ENCODE measurements at regions not wholly inside any gene's neighbourhood (a gene's known extent, or its start where the extent isn't known, plus 50 kb on each side); places are given as distances from the start of the nearest gene placed in this dataset.

DNA sequence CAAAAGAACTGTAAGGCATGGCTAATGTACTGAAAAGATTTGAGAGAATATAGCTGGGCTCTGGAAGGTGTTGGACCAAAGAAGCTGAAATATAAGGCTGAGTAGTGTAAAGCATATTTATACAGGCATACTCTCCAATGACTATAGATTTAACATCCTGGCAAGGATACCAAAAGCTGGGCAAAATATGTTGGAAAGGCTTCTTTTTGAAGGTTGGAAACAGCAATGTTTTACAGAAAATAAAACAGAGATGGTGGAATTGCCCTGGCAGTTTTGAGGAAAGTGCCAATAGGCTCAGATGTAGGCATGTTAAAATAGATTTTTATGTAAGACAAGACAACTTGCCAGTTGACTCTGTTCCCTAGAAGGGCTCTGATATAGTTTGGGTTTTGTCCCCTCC is 184.1 kb upstream of the SHISA6 start:
- no peak overlapping the region for H3K4me3 ChIP-seq (replicated peaks; ENCODE audit: insufficient read depth, low read length)

DNA sequence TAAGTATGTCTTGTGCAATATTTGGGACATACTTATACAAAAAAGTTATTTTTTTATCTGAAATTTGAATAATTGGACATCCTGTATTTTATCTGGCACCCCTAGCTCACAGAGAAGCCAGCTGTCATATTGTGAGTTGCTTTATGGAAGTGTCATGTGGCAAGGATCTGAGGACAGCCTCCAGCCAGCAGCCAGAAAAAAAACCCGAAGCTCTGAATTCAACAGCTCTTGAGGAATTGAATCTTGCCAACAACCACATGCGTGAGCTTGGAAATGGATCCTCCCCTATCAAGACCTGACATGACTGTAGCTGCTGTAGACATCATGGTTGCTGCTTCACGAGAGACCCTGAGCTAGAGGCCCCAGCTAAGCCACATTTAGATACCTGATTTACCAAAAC is 187.2 kb upstream of the SHISA6 start:
- no peak for TF ChIP-seq GABPA (IDR thresholded peaks at IDR 0.05; ENCODE audit: low read depth)
- TF ChIP-seq, protein P1, sequence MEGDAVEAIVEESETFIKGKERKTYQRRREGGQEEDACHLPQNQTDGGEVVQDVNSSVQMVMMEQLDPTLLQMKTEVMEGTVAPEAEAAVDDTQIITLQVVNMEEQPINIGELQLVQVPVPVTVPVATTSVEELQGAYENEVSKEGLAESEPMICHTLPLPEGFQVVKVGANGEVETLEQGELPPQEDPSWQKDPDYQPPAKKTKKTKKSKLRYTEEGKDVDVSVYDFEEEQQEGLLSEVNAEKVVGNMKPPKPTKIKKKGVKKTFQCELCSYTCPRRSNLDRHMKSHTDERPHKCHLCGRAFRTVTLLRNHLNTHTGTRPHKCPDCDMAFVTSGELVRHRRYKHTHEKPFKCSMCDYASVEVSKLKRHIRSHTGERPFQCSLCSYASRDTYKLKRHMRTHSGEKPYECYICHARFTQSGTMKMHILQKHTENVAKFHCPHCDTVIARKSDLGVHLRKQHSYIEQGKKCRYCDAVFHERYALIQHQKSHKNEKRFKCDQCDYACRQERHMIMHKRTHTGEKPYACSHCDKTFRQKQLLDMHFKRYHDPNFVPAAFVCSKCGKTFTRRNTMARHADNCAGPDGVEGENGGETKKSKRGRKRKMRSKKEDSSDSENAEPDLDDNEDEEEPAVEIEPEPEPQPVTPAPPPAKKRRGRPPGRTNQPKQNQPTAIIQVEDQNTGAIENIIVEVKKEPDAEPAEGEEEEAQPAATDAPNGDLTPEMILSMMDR (IDR thresholded peaks at IDR 0.05; ENCODE audit: insufficient read depth, low read length), result no peak
- TF ChIP-seq, protein P2, sequence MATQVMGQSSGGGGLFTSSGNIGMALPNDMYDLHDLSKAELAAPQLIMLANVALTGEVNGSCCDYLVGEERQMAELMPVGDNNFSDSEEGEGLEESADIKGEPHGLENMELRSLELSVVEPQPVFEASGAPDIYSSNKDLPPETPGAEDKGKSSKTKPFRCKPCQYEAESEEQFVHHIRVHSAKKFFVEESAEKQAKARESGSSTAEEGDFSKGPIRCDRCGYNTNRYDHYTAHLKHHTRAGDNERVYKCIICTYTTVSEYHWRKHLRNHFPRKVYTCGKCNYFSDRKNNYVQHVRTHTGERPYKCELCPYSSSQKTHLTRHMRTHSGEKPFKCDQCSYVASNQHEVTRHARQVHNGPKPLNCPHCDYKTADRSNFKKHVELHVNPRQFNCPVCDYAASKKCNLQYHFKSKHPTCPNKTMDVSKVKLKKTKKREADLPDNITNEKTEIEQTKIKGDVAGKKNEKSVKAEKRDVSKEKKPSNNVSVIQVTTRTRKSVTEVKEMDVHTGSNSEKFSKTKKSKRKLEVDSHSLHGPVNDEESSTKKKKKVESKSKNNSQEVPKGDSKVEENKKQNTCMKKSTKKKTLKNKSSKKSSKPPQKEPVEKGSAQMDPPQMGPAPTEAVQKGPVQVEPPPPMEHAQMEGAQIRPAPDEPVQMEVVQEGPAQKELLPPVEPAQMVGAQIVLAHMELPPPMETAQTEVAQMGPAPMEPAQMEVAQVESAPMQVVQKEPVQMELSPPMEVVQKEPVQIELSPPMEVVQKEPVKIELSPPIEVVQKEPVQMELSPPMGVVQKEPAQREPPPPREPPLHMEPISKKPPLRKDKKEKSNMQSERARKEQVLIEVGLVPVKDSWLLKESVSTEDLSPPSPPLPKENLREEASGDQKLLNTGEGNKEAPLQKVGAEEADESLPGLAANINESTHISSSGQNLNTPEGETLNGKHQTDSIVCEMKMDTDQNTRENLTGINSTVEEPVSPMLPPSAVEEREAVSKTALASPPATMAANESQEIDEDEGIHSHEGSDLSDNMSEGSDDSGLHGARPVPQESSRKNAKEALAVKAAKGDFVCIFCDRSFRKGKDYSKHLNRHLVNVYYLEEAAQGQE (IDR thresholded peaks at IDR 0.05; ENCODE audit: insufficient replicate concordance, low read depth), result no peak
- no peak for TF ChIP-seq SPI1 (IDR thresholded peaks at IDR 0.05; ENCODE audit: borderline replicate concordance, low read depth)
- TF ChIP-seq POLR2AphosphoS5 (IDR thresholded peaks at IDR 0.05; ENCODE audit: low read depth), result no peak
- DNase-seq (ENCODE audit: low read depth in 1 of 2, low spot score in 1 of 2), result no peak
- H3K4me3 ChIP-seq (replicated peaks; ENCODE audit: insufficient read depth, low read length), result no peak overlapping the region
- no peaks in the 10 kb centered on the region for H3K27me3 ChIP-seq (ENCODE audit: insufficient read depth, poor library complexity, severe bottlenecking)
- H3K27ac ChIP-seq (replicated peaks), result no peak overlapping the region

More for the DNA sequence above, 184.1 kb upstream of the SHISA6 start:
- Histone ChIP-seq H3K27ac (replicated peaks) (no peak overlapping the region), H3K27me3 (ENCODE audit: insufficient read depth, poor library complexity, severe bottlenecking) (no peaks in the 10 kb centered on the region)
- no peak for TF ChIP-seq SPI1 (IDR thresholded peaks at IDR 0.05; ENCODE audit: borderline replicate concordance, low read depth)
- no peak for TF ChIP-seq GABPA (IDR thresholded peaks at IDR 0.05; ENCODE audit: low read depth)
- no peak for TF ChIP-seq POLR2AphosphoS5 (IDR thresholded peaks at IDR 0.05; ENCODE audit: low read depth)
- TF ChIP-seq, protein P1 (IDR thresholded peaks at IDR 0.05; ENCODE audit: insufficient read depth, low read length), result no peak
- DNase-seq (ENCODE audit: low read depth in 1 of 2, low spot score in 1 of 2), result no peak

DNA sequence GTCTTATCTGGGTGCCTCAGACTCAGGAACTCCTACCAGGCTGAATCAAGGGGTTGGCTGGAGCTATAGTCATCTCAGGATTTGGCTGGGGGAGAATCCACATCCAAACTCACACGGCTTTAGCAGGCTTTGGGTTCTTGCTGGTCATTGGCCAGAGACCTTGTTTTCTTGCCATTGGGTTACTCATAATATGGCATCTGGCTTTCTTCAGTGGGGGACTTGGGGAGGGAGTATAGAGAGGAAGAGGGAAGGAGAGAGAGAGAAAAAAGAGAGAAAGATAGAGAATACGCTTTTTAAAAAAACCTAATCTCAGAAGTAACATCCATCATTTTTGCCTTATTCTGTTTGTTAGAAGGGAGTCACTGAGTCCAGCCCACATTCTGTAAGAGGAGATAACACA is 191.5 kb upstream of the SHISA6 start:
- Histone ChIP-seq H3K27me3 (ENCODE audit: insufficient read depth, poor library complexity, severe bottlenecking) (no peaks in the 10 kb centered on the region), H3K4me3 (replicated peaks; ENCODE audit: insufficient read depth, low read length) (no peak overlapping the region), H3K27ac (replicated peaks) (no peak overlapping the region)
- TF ChIP-seq, protein P1 (IDR thresholded peaks at IDR 0.05; ENCODE audit: insufficient read depth, low read length), result no peak
- TF ChIP-seq GABPA (IDR thresholded peaks at IDR 0.05; ENCODE audit: low read depth), result no peak
- no peak for TF ChIP-seq SPI1 (IDR thresholded peaks at IDR 0.05; ENCODE audit: borderline replicate concordance, low read depth)
- TF ChIP-seq, protein P2 (IDR thresholded peaks at IDR 0.05; ENCODE audit: insufficient replicate concordance, low read depth), result no peak
- TF ChIP-seq POLR2AphosphoS5 (IDR thresholded peaks at IDR 0.05; ENCODE audit: low read depth), result no peak
- DNase-seq (ENCODE audit: low read depth in 1 of 2, low spot score in 1 of 2), result no peak

DNA sequence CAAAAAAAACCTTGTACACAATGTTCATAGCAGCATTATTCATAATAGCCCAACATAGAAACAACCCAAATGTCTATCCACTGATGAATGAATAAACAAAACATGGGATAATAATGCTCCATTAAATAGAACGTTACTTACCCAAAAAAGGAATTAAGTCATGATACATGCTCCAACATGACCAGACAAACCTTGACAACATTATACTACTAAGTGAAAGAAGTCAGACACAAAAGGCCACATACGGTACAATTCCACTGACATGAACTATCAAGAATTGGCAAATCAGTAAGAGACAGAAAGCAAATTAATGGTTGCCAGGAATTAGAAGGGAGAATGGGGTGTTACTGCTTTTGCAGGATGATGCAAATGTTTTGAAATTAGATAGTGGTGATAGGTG is 193.8 kb upstream of the SHISA6 start:
- Histone ChIP-seq H3K4me3 (replicated peaks; ENCODE audit: insufficient read depth, low read length) (no peak overlapping the region), H3K27ac (replicated peaks) (no peak overlapping the region), H3K27me3 (ENCODE audit: insufficient read depth, poor library complexity, severe bottlenecking) (no peaks in the 10 kb centered on the region)
- no peak for DNase-seq (ENCODE audit: low read depth in 1 of 2, low spot score in 1 of 2)
- TF ChIP-seq, protein P1 (IDR thresholded peaks at IDR 0.05; ENCODE audit: insufficient read depth, low read length), result no peak
- TF ChIP-seq, protein P2 (IDR thresholded peaks at IDR 0.05; ENCODE audit: insufficient replicate concordance, low read depth), result no peak
- no peak for TF ChIP-seq POLR2AphosphoS5 (IDR thresholded peaks at IDR 0.05; ENCODE audit: low read depth)
- TF ChIP-seq GABPA (IDR thresholded peaks at IDR 0.05; ENCODE audit: low read depth), result no peak
- no peak for TF ChIP-seq SPI1 (IDR thresholded peaks at IDR 0.05; ENCODE audit: borderline replicate concordance, low read depth)

All from HL-60 (cell line).